Gastrocnemius medialis (tissue), 4 donors: ENCODE measurements at regions not wholly inside any gene's neighbourhood (a gene's known extent, or its start where the extent isn't known, plus 50 kb on each side); places are given as distances from the start of the nearest gene placed in this dataset.

Experiments used
- ATAC-seq, 2 donors: fragments of 150-250 bp; one replicate each; pipeline ENCODE4 v1.9.1; 2016
- DNase-seq, 2 donors: peaks; one replicate each; pipeline ENCODE4 v3.0.0-alpha.2; 2019
- H3K27ac ChIP-seq, 4 donors: fragments of 200-600 bp; sonication (generic); 1 replicate in 1 of 4; 2 replicates in 3 of 4; pipeline ENCODE4 v1.5.1; 2016 to 2018; ENCODE audit warnings: mild to moderate bottlenecking in 2 of 4, moderate library complexity in 1 of 4
- H3K27me3 ChIP-seq, 3 donors: fragments of 200-600 bp; sonication (generic) in 2 of 3; 1 replicate in 1 of 3; 2 replicates in 2 of 3; pipeline versions ENCODE4 v1.5.1 to v1.6.0; 2016 to 2019; ENCODE audit warnings: mild to moderate bottlenecking in 1 of 3, moderate library complexity in 1 of 3
- H3K36me3 ChIP-seq, 2 donors: fragments of 200-600 bp; sonication (generic) in 1 of 2; one replicate each; pipeline ENCODE4 v1.5.1; 2017 to 2018
- H3K4me1 ChIP-seq, 2 donors: fragments of 200-600 bp; sonication (generic) in 1 of 2; one replicate each; pipeline ENCODE4 v1.5.1; 2016 to 2017; ENCODE audit warnings: mild to moderate bottlenecking in 2 of 2
- H3K4me3 ChIP-seq, 4 donors: fragments of 200-600 bp; sonication (generic) in 3 of 4; 1 replicate in 1 of 4; 2 replicates in 3 of 4; pipeline ENCODE4 v1.5.1; 2016 to 2019; ENCODE audit warnings: mild to moderate bottlenecking in 2 of 4
- H3K9me3 ChIP-seq, 3 donors: fragments of 200-600 bp; sonication (generic) in 2 of 3; 1 replicate in 1 of 3; 2 replicates in 2 of 3; pipeline ENCODE4 v1.5.1; 2016 to 2019
- CTCF ChIP-seq, 5 experiments: fragments of 450-650 bp in 3 of 5; fragments of 200-600 bp in 2 of 5; sonication (generic) in 2 of 5; IDR thresholded peaks in 4 of 5; conservative IDR thresholded peaks in 1 of 5; 1 replicate in 4 of 5; 2 replicates in 1 of 5; pipeline ENCODE4 v1.5.1; 2016 to 2019; ENCODE audit warnings: antibody characterized with exemption in 5 of 5, mild to moderate bottlenecking in 3 of 5, moderate library complexity in 3 of 5
- POLR2A ChIP-seq, 2 donors: fragments of 450-650 bp; IDR thresholded peaks; one replicate each; pipeline ENCODE4 v1.6.1; 2017; ENCODE audit warnings: antibody characterized with exemption in 2 of 2, mild to moderate bottlenecking in 2 of 2, moderate library complexity in 2 of 2
- in situ Hi-C, 4 donors: fragments of 200-750 bp; cut with MboI; loops; one replicate each; pipeline versions ENCODE4 v1.15.0 to v1.8.0; 2017; ENCODE audit warnings: low sequenced_read_pairs in 4 of 4
- intact Hi-C: fragments of 100-400 bp; cut with DNase I; formaldehyde crosslinking; loops from one replicate; pipeline ENCODE4 v1.15.1; 2023; ENCODE audit warnings: low total_unique reads

- ATAC-seq (no peak), DNase-seq (no peak)
- in situ Hi-C loops (no loop called here), intact Hi-C loops (no loop called here)
- no peak overlapping the region for H3K27ac ChIP-seq
- TF ChIP-seq CTCF (IDR thresholded peaks at IDR 0.05 in 4 of 5, conservative IDR thresholded peaks at IDR 0.05 in 1 of 5), result no peak
- no peak for TF ChIP-seq POLR2A (IDR thresholded peaks at IDR 0.05)
- no peaks in the 10 kb centered on the region for H3K9me3 ChIP-seq
- no peaks in the 10 kb centered on the region for H3K36me3 ChIP-seq
- H3K4me1 ChIP-seq, result no peaks in the 10 kb centered on the region
- H3K27me3 ChIP-seq, result no peaks in the 10 kb centered on the region
- H3K4me3 ChIP-seq, result no peak overlapping the region
These were observed 106.1 kb upstream of the FBXL17 start for GRCh38 chr5:108487951-108488350.

GRCh38 chr5:108484035-108484434 lies 102.1 kb upstream of the FBXL17 start:
- Histone ChIP-seq H3K27ac (no peak overlapping the region), H3K36me3 (no peaks in the 10 kb centered on the region), H3K4me1 (no peaks in the 10 kb centered on the region), H3K9me3 (no peaks in the 10 kb centered on the region), H3K27me3 (no peaks in the 10 kb centered on the region), H3K4me3 (no peak overlapping the region)
- DNase-seq (no peak), ATAC-seq (no peak)
- in situ Hi-C loops (no loop called here), intact Hi-C loops (no loop called here)
- no peak for TF ChIP-seq CTCF (IDR thresholded peaks at IDR 0.05 in 4 of 5, conservative IDR thresholded peaks at IDR 0.05 in 1 of 5)
- no peak for TF ChIP-seq POLR2A (IDR thresholded peaks at IDR 0.05)

GRCh38 chr5:108481355-108481931 lies 99.5 kb upstream of the FBXL17 start:
- Histone ChIP-seq H3K27ac (no peak overlapping the region), H3K9me3 (no peaks in the 10 kb centered on the region), H3K36me3 (no peaks in the 10 kb centered on the region), H3K4me3 (no peak overlapping the region), H3K27me3 (no peaks in the 10 kb centered on the region), H3K4me1 (no peaks in the 10 kb centered on the region)
- in situ Hi-C loops (no loop called here), intact Hi-C loops (no loop called here)
- DNase-seq (no peak), ATAC-seq (no peak)
- no peak for TF ChIP-seq CTCF (IDR thresholded peaks at IDR 0.05 in 4 of 5, conservative IDR thresholded peaks at IDR 0.05 in 1 of 5)
- TF ChIP-seq POLR2A (IDR thresholded peaks at IDR 0.05), result no peak

- Histone ChIP-seq H3K4me3 (no peak overlapping the region), H3K4me1 (no peaks in the 10 kb centered on the region), H3K36me3 (no peaks in the 10 kb centered on the region), H3K27ac (no peak overlapping the region), H3K27me3 (no peaks in the 10 kb centered on the region), H3K9me3 (no peaks in the 10 kb centered on the region)
- ATAC-seq (no peak), DNase-seq (no peak)
- TF ChIP-seq POLR2A (IDR thresholded peaks at IDR 0.05), result no peak
- no peak for TF ChIP-seq CTCF (IDR thresholded peaks at IDR 0.05 in 4 of 5, conservative IDR thresholded peaks at IDR 0.05 in 1 of 5)
- intact Hi-C loops (no loop called here), in situ Hi-C loops (no loop called here)
These were observed 90.3 kb upstream of the FBXL17 start for GRCh38 chr5:108472237-108472636.

GRCh38 chr5:108467563-108467962 lies 85.7 kb upstream of the FBXL17 start:
- in situ Hi-C loops, result no loop called here

More at GRCh38 chr5:108467563-108467962, 85.7 kb upstream of the FBXL17 start:
- DNase-seq (no peak), ATAC-seq (no peak)
- intact Hi-C loops, result no loop called here
- H3K36me3 ChIP-seq, result no peaks in the 10 kb centered on the region
- H3K4me3 ChIP-seq, result no peak overlapping the region
- H3K9me3 ChIP-seq, result no peaks in the 10 kb centered on the region
- H3K27me3 ChIP-seq, result no peaks in the 10 kb centered on the region
- H3K27ac ChIP-seq, result no peak overlapping the region
- TF ChIP-seq CTCF (IDR thresholded peaks at IDR 0.05 in 4 of 5, conservative IDR thresholded peaks at IDR 0.05 in 1 of 5) (no peak), POLR2A (IDR thresholded peaks at IDR 0.05) (no peak)
- H3K4me1 ChIP-seq, result no peaks in the 10 kb centered on the region
